HEK293 (cell line): ENCODE measurements at regions not wholly inside any gene's neighbourhood (a gene's known extent, or its start where the extent isn't known, plus 50 kb on each side); places are given as distances from the start of the nearest gene placed in this dataset.

ENCODE experiments used
- AEBP2 ChIP-seq: fragments of 450-650 bp; formaldehyde crosslinking; IDR thresholded peaks from 2 replicates; pipeline ENCODE4 v1.5.1; 2016; ENCODE audit warnings: missing biosample characterization, missing genetic modification characterization, borderline replicate concordance
- CTCF ChIP-seq: fragments of 450-650 bp; formaldehyde crosslinking; IDR thresholded peaks from 2 replicates; pipeline ENCODE4 v1.5.1; 2016; ENCODE audit warnings: missing biosample characterization, missing genetic modification characterization
- TCF7L2 ChIP-seq: IDR thresholded peaks from 2 replicates; pipeline ENCODE4 v1.6.1; 2011; ENCODE audit warnings: low read depth, mild to moderate bottlenecking, inconsistent platforms, low read length, moderate library complexity, borderline replicate concordance
- ZFP37 ChIP-seq: fragments of 450-650 bp; formaldehyde crosslinking; IDR thresholded peaks from 2 replicates; pipeline ENCODE4 v1.5.1; 2016; ENCODE audit warnings: missing biosample characterization, missing genetic modification characterization
- ZNF37A ChIP-seq: fragments of 450-650 bp; IDR thresholded peaks from 2 replicates; pipeline ENCODE4 v1.5.1; 2018; ENCODE audit warnings: missing biosample characterization, missing genetic modification characterization

- TF ChIP-seq ZNF37A (tag by site-specific recombination) (no peak), AEBP2 (tag by site-specific recombination) (no peak), ZFP37 (no peak), TCF7L2 (no peak), CTCF (tag by site-specific recombination) (no peak)
Measured at GRCh38 chr6:123747515-123747914, 56.1 kb upstream of the NKAIN2 start.
